ENCODE measurements at regions not wholly inside any gene's neighbourhood (a gene's known extent, or its start where the extent isn't known, plus 50 kb on each side); places are given as distances from the start of the nearest gene placed in this dataset.

DNA sequence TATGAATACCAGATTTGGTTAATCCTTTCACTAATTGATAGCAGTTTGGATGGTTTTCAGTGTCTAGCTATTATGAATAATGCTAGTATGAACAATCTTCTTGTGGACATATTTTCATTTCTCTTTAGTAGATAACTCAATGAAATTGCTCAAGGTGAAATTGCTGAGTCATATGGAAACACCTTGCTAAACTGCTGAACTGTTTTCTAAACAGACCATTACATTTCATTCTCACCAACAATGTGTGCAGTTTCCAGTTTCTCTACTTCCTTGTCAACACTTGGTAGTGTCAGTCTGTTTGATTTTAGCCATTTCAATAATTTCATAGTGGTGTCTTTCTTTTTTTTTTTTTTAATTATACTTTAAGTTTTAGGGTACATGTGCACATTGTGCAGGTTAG is 250.0 kb downstream of the HRH4 start:
- Histone ChIP-seq H3K4me3 (ENCODE audit: insufficient read depth, low read length, poor library complexity, severe bottlenecking) (no peak overlapping the region), H3K27ac (ENCODE audit: low read depth, low read length) (no peak overlapping the region), H3K79me2 (ENCODE audit: insufficient read depth, low read length) (no peaks in the 10 kb centered on the region), H3K4me2 (ENCODE audit: low read depth, low read length, poor library complexity, severe bottlenecking) (no peak overlapping the region), H3K9ac (ENCODE audit: low read length) (no peak overlapping the region), H4K20me1 (ENCODE audit: low read depth, low read length) (no peaks in the 10 kb centered on the region), H3F3A (ENCODE audit: insufficient read depth) (no peaks in the 10 kb centered on the region), H3K27me3 (ENCODE audit: low read length) (no peaks in the 10 kb centered on the region), H3K9me3 (ENCODE audit: insufficient read depth, low read length) (no peaks in the 10 kb centered on the region), H3K36me3 (ENCODE audit: low read length) (no peaks in the 10 kb centered on the region), H2AFZ (ENCODE audit: low read depth, low read length, severe bottlenecking) (no peak overlapping the region), H3K9me2 (replicated peaks; ENCODE audit: insufficient read depth, low read length) (no peaks in the 10 kb centered on the region)
- TF ChIP-seq EZH2phosphoT487 (conservative IDR thresholded peaks at IDR 0.05; ENCODE audit: low read length): no peak
- TF ChIP-seq, protein P1, sequence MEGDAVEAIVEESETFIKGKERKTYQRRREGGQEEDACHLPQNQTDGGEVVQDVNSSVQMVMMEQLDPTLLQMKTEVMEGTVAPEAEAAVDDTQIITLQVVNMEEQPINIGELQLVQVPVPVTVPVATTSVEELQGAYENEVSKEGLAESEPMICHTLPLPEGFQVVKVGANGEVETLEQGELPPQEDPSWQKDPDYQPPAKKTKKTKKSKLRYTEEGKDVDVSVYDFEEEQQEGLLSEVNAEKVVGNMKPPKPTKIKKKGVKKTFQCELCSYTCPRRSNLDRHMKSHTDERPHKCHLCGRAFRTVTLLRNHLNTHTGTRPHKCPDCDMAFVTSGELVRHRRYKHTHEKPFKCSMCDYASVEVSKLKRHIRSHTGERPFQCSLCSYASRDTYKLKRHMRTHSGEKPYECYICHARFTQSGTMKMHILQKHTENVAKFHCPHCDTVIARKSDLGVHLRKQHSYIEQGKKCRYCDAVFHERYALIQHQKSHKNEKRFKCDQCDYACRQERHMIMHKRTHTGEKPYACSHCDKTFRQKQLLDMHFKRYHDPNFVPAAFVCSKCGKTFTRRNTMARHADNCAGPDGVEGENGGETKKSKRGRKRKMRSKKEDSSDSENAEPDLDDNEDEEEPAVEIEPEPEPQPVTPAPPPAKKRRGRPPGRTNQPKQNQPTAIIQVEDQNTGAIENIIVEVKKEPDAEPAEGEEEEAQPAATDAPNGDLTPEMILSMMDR (IDR thresholded peaks at IDR 0.05; ENCODE audit: insufficient read depth, low read length, poor library complexity, severe bottlenecking): no peak

DNA sequence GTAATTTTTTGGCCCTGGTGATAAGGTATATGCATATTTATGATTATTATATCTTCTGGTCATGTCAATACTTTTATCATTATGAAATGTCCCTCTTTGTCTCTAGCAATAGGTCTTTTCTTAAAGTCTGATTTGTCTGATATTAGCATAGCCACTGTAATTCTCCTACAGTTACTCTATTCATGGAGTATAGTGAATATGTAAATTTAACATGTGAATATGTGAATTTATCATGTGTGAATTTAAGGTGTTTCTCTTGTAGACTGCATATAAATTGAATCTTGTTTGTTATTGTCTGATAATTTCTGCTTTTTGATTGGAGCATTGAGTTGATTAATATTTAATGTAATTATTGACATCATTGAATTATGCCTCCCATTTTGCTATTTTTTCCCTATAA is 259.4 kb downstream of the HRH4 start:
- no peak overlapping the region for H3K9ac ChIP-seq (ENCODE audit: low read length)

DNA sequence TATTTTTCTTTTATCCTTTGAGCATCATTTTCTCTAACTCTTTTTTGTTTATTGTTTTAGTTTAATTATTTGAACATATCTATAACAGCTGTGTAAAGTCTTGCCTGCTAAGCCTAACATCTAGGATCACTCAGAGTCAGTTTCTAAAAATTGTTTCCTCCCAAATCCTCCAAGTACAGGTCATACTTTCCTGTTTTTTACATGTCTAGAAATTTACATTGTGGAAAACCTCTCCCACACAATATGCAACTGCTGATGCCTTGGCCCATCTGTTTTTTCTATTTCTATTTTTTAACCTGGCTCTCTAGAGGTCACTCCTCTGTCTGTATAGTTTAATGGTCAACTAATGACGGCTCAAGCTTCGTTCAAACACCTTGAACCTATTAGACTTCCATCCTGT is 261.0 kb downstream of the HRH4 start:
- Histone ChIP-seq H3K4me2 (ENCODE audit: low read depth, low read length, poor library complexity, severe bottlenecking) (no peak overlapping the region), H4K20me1 (ENCODE audit: low read depth, low read length) (no peaks in the 10 kb centered on the region; the same call in 1 of the 2 replicates), H3K9me2 (replicated peaks; ENCODE audit: insufficient read depth, low read length) (no peaks in the 10 kb centered on the region), H3K27ac (ENCODE audit: low read depth, low read length) (no peak overlapping the region), H3K4me3 (ENCODE audit: insufficient read depth, low read length, poor library complexity, severe bottlenecking) (no peak overlapping the region), H3K9me3 (ENCODE audit: insufficient read depth, low read length) (no peaks in the 10 kb centered on the region), H3K36me3 (ENCODE audit: low read length) (no peaks in the 10 kb centered on the region), H3K79me2 (ENCODE audit: insufficient read depth, low read length) (no peaks in the 10 kb centered on the region), H3K27me3 (ENCODE audit: low read length) (peaks cover 3% of the 10 kb centered on the region; the same call in 1 of the 2 replicates), H3F3A (ENCODE audit: insufficient read depth) (no peaks in the 10 kb centered on the region), H2AFZ (ENCODE audit: low read depth, low read length, severe bottlenecking) (no peak overlapping the region), H3K9ac (ENCODE audit: low read length) (no peak overlapping the region)
- no peak for TF ChIP-seq EZH2phosphoT487 (conservative IDR thresholded peaks at IDR 0.05; ENCODE audit: low read length)
- TF ChIP-seq, protein P1 (IDR thresholded peaks at IDR 0.05; ENCODE audit: insufficient read depth, low read length, poor library complexity, severe bottlenecking): no peak

More for the DNA sequence above, 259.4 kb downstream of the HRH4 start:
- Histone ChIP-seq H3K27me3 (ENCODE audit: low read length) (peaks cover 3% of the 10 kb centered on the region; the same call in 1 of the 2 replicates), H3K36me3 (ENCODE audit: low read length) (no peaks in the 10 kb centered on the region), H3K4me3 (ENCODE audit: insufficient read depth, low read length, poor library complexity, severe bottlenecking) (no peak overlapping the region), H3K79me2 (ENCODE audit: insufficient read depth, low read length) (no peaks in the 10 kb centered on the region), H3K9me2 (replicated peaks; ENCODE audit: insufficient read depth, low read length) (no peaks in the 10 kb centered on the region), H2AFZ (ENCODE audit: low read depth, low read length, severe bottlenecking) (no peak overlapping the region), H3F3A (ENCODE audit: insufficient read depth) (no peaks in the 10 kb centered on the region), H3K4me2 (ENCODE audit: low read depth, low read length, poor library complexity, severe bottlenecking) (no peak overlapping the region), H3K27ac (ENCODE audit: low read depth, low read length) (no peak overlapping the region), H4K20me1 (ENCODE audit: low read depth, low read length) (no peaks in the 10 kb centered on the region; the same call in 1 of the 2 replicates), H3K9me3 (ENCODE audit: insufficient read depth, low read length) (no peaks in the 10 kb centered on the region)
- TF ChIP-seq, protein P1 (IDR thresholded peaks at IDR 0.05; ENCODE audit: insufficient read depth, low read length, poor library complexity, severe bottlenecking): no peak
- TF ChIP-seq EZH2phosphoT487 (conservative IDR thresholded peaks at IDR 0.05; ENCODE audit: low read length): no peak
